ENCODE measurements at regions not wholly inside any gene's neighbourhood (a gene's known extent, or its start where the extent isn't known, plus 50 kb on each side); places are given as distances from the start of the nearest gene placed in this dataset.

- no peak for TF ChIP-seq ZNF274 (IDR thresholded peaks at IDR 0.05; ENCODE audit: low read depth, low read length)
- no peak overlapping the region for H3K4me3 ChIP-seq (ENCODE audit: low read length)
Observed at GRCh38 chr19:28207244-28207643, 1005.7 kb downstream of the UQCRFS1 start.

GRCh38 chr19:28201462-28201943 lies 1011.4 kb downstream of the UQCRFS1 start:
- no peak for TF ChIP-seq ZNF274 (IDR thresholded peaks at IDR 0.05; ENCODE audit: low read depth, low read length)
- no peak overlapping the region for H3K4me3 ChIP-seq (ENCODE audit: low read length)

GRCh38 chr19:28199323-28199722 lies 1013.6 kb downstream of the UQCRFS1 start:
- TF ChIP-seq ZNF274 (IDR thresholded peaks at IDR 0.05; ENCODE audit: low read depth, low read length): no peak
- no peak overlapping the region for H3K4me3 ChIP-seq (ENCODE audit: low read length)

GRCh38 chr19:28196961-28197360 lies 1016.0 kb downstream of the UQCRFS1 start:
- H3K4me3 ChIP-seq (ENCODE audit: low read length): no peak overlapping the region
- no peak for TF ChIP-seq ZNF274 (IDR thresholded peaks at IDR 0.05; ENCODE audit: low read depth, low read length)

- no peak for TF ChIP-seq ZNF274 (IDR thresholded peaks at IDR 0.05; ENCODE audit: low read depth, low read length)
- no peak overlapping the region for H3K4me3 ChIP-seq (ENCODE audit: low read length)
Observed at GRCh38 chr19:28196101-28196500, 1016.9 kb downstream of the UQCRFS1 start.

- no peak overlapping the region for H3K4me3 ChIP-seq (ENCODE audit: low read length)
- TF ChIP-seq ZNF274 (IDR thresholded peaks at IDR 0.05; ENCODE audit: low read depth, low read length): no peak
Observed at GRCh38 chr19:28185646-28186045, 1027.3 kb downstream of the UQCRFS1 start.

- no peak for TF ChIP-seq ZNF274 (IDR thresholded peaks at IDR 0.05; ENCODE audit: low read depth, low read length)
- H3K4me3 ChIP-seq (ENCODE audit: low read length): no peak overlapping the region
Observed at GRCh38 chr19:28184997-28185396, 1028.0 kb downstream of the UQCRFS1 start.

GRCh38 chr19:28176193-28176592 lies 1036.8 kb downstream of the UQCRFS1 start:
- no peak overlapping the region for H3K4me3 ChIP-seq (ENCODE audit: low read length)
- TF ChIP-seq ZNF274 (IDR thresholded peaks at IDR 0.05; ENCODE audit: low read depth, low read length): no peak

- no peak overlapping the region for H3K4me3 ChIP-seq (ENCODE audit: low read length)
- TF ChIP-seq ZNF274 (IDR thresholded peaks at IDR 0.05; ENCODE audit: low read depth, low read length): no peak
Observed at GRCh38 chr19:28171983-28172382, 1041.0 kb downstream of the UQCRFS1 start.

GRCh38 chr19:28170066-28170465 lies 1042.9 kb downstream of the UQCRFS1 start:
- no peak overlapping the region for H3K4me3 ChIP-seq (ENCODE audit: low read length)
- TF ChIP-seq ZNF274 (IDR thresholded peaks at IDR 0.05; ENCODE audit: low read depth, low read length): no peak

- TF ChIP-seq ZNF274 (IDR thresholded peaks at IDR 0.05; ENCODE audit: low read depth, low read length): no peak
- no peak overlapping the region for H3K4me3 ChIP-seq (ENCODE audit: low read length)
Observed at GRCh38 chr19:28169168-28169887, 1043.6 kb downstream of the UQCRFS1 start.

- no peak for TF ChIP-seq ZNF274 (IDR thresholded peaks at IDR 0.05; ENCODE audit: low read depth, low read length)
- no peak overlapping the region for H3K4me3 ChIP-seq (ENCODE audit: low read length)
Observed at GRCh38 chr19:28168557-28168956, 1044.4 kb downstream of the UQCRFS1 start.

- H3K4me3 ChIP-seq (ENCODE audit: low read length): no peak overlapping the region
- TF ChIP-seq ZNF274 (IDR thresholded peaks at IDR 0.05; ENCODE audit: low read depth, low read length): no peak
Observed at GRCh38 chr19:28166025-28166424, 1046.9 kb downstream of the UQCRFS1 start.

- no peak for TF ChIP-seq ZNF274 (IDR thresholded peaks at IDR 0.05; ENCODE audit: low read depth, low read length)
- H3K4me3 ChIP-seq (ENCODE audit: low read length): no peak overlapping the region
Observed at GRCh38 chr19:28164214-28164613, 1048.7 kb downstream of the UQCRFS1 start.

GRCh38 chr19:28159065-28159464 lies 1053.9 kb downstream of the UQCRFS1 start:
- no peak overlapping the region for H3K4me3 ChIP-seq (ENCODE audit: low read length)
- TF ChIP-seq ZNF274 (IDR thresholded peaks at IDR 0.05; ENCODE audit: low read depth, low read length): no peak

GRCh38 chr19:28155265-28155664 lies 1057.7 kb downstream of the UQCRFS1 start:
- H3K4me3 ChIP-seq (ENCODE audit: low read length): no peak overlapping the region
- no peak for TF ChIP-seq ZNF274 (IDR thresholded peaks at IDR 0.05; ENCODE audit: low read depth, low read length)

Measured in GM08714 (cell line).